ENCODE measurements at regions not wholly inside any gene's neighbourhood (a gene's known extent, or its start where the extent isn't known, plus 50 kb on each side); places are given as distances from the start of the nearest gene placed in this dataset.
A peak's percentile ranks its signal among the peaks of the same experiment; 100 is the strongest.

DNA sequence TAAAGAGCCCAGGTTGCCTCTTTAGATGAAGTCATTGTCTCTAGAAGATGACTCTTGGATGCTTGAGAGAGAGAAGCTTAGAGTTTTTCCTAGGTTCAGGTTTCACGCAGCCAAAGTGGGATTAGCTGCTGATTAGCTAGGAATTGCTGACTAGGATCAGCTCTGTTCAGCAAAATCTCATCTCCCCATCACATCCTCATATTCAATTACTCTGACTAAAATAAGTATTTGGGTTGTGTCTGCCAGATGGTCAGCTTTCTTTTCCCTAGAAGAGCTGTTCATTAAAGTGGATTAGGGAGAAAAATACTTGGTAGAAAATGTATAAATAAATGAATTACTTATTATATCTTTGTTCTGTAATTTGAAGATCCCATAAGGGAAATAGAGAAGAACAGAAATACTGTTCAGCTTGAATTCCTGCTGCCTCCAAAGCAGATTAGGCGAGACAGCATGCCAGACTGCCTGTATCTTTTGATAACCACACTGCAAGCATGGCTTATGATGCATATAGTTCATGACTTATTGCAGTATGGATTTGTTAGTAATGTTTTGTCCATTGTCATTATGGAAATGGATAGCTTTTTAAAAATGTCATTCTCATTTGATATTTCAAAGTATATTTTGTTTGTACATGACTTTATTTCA is 184.8 kb upstream of the CD180 start:
- Histone ChIP-seq H3K27ac (no peak overlapping the region), H3K36me3 (no peaks in the 10 kb centered on the region), H3K9me3 (no peaks in the 10 kb centered on the region), H3K27me3 (no peaks in the 10 kb centered on the region), H3K4me3 (replicated peaks in 1 of 3) (no peak overlapping the region), H3K4me1 (peaks cover 21 to 28% of the 10 kb centered on the region in 2 donors)
- intact Hi-C loops (cut with DNase I), result no loop called here
- 66 to 75% methylated on average over 2 of the region's 2 CpGs for WGBS, 2 donors
- TF ChIP-seq, protein P1, sequence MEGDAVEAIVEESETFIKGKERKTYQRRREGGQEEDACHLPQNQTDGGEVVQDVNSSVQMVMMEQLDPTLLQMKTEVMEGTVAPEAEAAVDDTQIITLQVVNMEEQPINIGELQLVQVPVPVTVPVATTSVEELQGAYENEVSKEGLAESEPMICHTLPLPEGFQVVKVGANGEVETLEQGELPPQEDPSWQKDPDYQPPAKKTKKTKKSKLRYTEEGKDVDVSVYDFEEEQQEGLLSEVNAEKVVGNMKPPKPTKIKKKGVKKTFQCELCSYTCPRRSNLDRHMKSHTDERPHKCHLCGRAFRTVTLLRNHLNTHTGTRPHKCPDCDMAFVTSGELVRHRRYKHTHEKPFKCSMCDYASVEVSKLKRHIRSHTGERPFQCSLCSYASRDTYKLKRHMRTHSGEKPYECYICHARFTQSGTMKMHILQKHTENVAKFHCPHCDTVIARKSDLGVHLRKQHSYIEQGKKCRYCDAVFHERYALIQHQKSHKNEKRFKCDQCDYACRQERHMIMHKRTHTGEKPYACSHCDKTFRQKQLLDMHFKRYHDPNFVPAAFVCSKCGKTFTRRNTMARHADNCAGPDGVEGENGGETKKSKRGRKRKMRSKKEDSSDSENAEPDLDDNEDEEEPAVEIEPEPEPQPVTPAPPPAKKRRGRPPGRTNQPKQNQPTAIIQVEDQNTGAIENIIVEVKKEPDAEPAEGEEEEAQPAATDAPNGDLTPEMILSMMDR (IDR thresholded peaks at IDR 0.05), result no peak
- TF ChIP-seq POLR2A (IDR thresholded peaks at IDR 0.05), result no peak
- DNase-seq, result no peak

DNA sequence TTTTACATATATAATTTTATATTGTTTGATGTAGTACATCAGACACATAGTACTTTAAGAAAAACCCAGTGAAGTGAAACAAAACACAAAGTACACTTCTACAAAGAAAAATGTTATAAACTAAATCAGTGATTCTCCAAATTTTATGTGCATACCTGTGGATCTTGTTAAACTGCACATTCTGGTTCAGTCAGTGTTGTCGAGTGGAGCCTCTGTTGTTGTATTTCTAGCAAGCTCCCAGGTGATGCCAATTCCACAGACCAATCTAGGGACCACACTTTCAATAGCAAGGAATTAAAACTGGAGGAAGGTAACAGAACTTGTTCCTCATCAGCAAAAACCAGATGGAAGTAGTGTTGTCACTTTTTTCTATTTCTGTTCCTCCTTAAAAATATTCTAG is 183.8 kb upstream of the CD180 start:
- TF ChIP-seq, protein P1 (IDR thresholded peaks at IDR 0.05), result no peak
- TF ChIP-seq POLR2A (IDR thresholded peaks at IDR 0.05), result no peak
- peaks cover 21 to 28% of the 10 kb centered on the region in 2 donors for H3K4me1 ChIP-seq
- H3K4me3 ChIP-seq (replicated peaks in 1 of 3), result no peak overlapping the region
- peak; percentile 68 to 71 for DNase-seq
- H3K36me3 ChIP-seq, result no peaks in the 10 kb centered on the region
- no peaks in the 10 kb centered on the region for H3K9me3 ChIP-seq
- H3K27ac ChIP-seq, result no peak overlapping the region
- WGBS, 2 donors, result 47 to 59% methylated on average over 1 of the region's 1 CpG
- intact Hi-C loops (cut with DNase I), result no loop called here
- no peaks in the 10 kb centered on the region for H3K27me3 ChIP-seq

DNA sequence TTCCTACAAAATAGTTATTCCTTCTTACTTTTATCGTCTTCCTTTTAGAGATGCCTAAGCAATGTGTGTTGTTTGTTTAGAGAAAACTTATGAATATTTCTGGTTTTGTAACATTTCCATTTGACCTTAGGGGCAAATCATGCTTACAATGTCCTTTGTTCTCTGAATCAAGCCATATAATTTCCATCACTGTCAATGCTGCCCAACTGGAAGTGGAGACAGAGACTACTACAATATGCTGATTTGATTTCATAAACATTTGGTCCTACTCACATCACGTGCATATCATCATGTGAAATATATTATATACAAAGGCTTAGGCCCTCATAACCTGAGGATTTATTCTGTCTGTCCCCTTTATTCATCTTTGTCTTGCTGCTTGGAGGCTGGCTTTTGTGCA is 183.2 kb upstream of the CD180 start:
- H3K36me3 ChIP-seq, result no peaks in the 10 kb centered on the region
- peaks cover 21 to 28% of the 10 kb centered on the region in 2 donors for H3K4me1 ChIP-seq
- no peaks in the 10 kb centered on the region for H3K9me3 ChIP-seq
- no peaks in the 10 kb centered on the region for H3K27me3 ChIP-seq
- intact Hi-C loops (cut with DNase I), result no loop called here
- no peak overlapping the region for H3K27ac ChIP-seq
- TF ChIP-seq, protein P1 (IDR thresholded peaks at IDR 0.05), result no peak
- no peak for TF ChIP-seq POLR2A (IDR thresholded peaks at IDR 0.05)
- DNase-seq, result no peak
- WGBS, 2 donors, result 93 to 99% methylated on average over 2 of the region's 2 CpGs
- H3K4me3 ChIP-seq (replicated peaks in 1 of 3), result no peak overlapping the region

DNA sequence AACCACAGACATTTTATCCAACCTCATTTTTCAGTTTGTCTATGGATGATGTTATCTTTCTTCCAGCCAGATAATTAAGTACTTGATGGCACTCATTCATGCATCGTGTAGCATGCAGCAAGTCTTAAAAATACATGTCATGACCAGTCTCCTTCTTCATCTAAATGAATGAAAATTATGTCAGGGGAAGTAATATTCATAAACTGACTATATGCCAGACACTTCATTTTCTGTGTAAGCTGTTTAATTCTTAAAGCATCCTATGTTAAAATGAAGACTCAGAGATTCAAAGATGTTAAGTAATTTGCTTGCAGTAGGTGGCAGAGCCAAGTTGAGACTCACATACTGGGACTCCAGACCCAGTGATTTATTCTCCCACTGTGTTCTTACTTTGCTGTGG is 181.7 kb upstream of the CD180 start:
- Histone ChIP-seq H3K27ac (no peak overlapping the region), H3K36me3 (no peaks in the 10 kb centered on the region), H3K4me3 (replicated peaks in 1 of 3) (no peak overlapping the region), H3K4me1 (peaks cover 21 to 28% of the 10 kb centered on the region in 2 donors), H3K27me3 (no peaks in the 10 kb centered on the region), H3K9me3 (no peaks in the 10 kb centered on the region)
- intact Hi-C loops (cut with DNase I), result no loop called here
- 24 to 45% methylated on average over 1 of the region's 1 CpG for WGBS, 2 donors
- no peak for DNase-seq
- TF ChIP-seq, protein P1 (IDR thresholded peaks at IDR 0.05), result no peak
- no peak for TF ChIP-seq POLR2A (IDR thresholded peaks at IDR 0.05)

DNA sequence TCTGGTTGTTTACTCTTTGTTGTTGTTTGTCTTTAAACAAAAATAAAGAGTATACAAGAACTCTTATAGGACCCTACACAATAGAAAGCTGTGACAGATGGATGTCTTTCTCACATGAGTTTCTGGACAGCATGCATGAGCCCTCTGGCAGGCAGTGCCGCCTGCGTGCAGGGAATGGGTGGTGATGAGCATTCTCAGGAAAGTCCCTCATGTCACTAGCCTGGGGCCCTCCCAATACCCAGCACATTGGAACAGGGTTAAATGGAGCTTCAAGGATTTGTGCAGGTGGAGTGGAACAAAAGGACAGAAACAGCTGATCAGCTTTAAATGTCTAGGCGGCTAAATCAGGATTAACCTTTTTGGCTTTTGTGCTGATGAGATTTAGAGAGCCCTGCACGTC is 181.0 kb upstream of the CD180 start:
- intact Hi-C loops (cut with DNase I), result no loop called here
- Histone ChIP-seq H3K9me3 (no peaks in the 10 kb centered on the region), H3K4me1 (peaks cover 21 to 28% of the 10 kb centered on the region in 2 donors), H3K27me3 (no peaks in the 10 kb centered on the region), H3K4me3 (replicated peaks in 1 of 3) (no peak overlapping the region), H3K36me3 (no peaks in the 10 kb centered on the region), H3K27ac (no peak overlapping the region)
- no peak for TF ChIP-seq POLR2A (IDR thresholded peaks at IDR 0.05)
- TF ChIP-seq, protein P1 (IDR thresholded peaks at IDR 0.05), result no peak
- WGBS, 2 donors, result 73 to 84% methylated on average over 4 of the region's 4 CpGs
- peak in 1 of 2 donors; percentile 32 for DNase-seq
